ENCODE measurements at regions not wholly inside any gene's neighbourhood (a gene's known extent, or its start where the extent isn't known, plus 50 kb on each side); places are given as distances from the start of the nearest gene placed in this dataset.
"Not testable (repeated sequence)": the region's sequence is repeated elsewhere in the genome, so short reads cannot be mapped to it uniquely, and the experiment has no call there.

- DNase-seq (no peak), ATAC-seq (no peak)
Observed at GRCh38 chr4:131347816-131348215, 1801.3 kb upstream of the PCDH10 start.

DNA sequence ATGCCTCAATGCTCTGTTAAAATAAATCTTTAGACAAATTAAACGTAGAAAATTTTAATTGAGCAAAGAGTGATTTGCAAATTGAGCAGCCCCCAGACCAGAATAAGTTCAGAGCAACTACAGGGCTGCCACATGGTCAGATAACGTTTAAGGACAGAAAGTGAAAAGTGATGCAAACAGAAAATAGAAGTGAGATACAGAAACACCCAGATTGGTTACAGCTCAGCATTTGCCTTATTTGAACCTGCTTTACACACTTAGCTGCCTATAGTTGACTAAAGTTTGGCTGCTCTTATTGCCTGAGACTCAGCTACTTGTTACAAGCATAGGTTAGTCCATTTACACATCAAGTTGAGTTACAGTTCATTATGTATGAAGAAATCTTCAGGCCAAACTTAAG, 1800.8 kb upstream of the PCDH10 start:
- ATAC-seq (no peak), DNase-seq (no peak)

- DNase-seq = not testable (repeated sequence)
Observed at GRCh38 chr4:131352371-131352770, 1796.7 kb upstream of the PCDH10 start.

DNA sequence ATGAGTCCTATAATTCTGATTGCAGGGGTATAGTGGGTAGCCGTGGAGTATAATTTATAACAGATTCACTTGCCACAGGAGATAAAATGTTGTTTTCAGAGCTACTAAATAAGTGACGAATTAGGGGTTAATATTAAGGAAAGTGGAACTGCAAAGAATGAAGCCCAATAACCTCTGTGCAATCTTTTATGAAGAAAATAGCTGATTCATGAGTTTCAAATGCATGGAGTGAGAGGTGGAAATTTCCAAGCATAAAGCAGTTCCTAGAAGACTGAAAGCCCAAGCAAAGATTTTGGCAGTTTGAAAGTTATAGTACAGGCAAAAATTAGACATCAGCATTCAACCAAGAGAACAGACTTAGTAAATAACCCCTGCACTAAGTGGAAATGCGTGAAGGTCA, 1782.4 kb upstream of the PCDH10 start:
- no peak for ATAC-seq
- no peak for DNase-seq

More at GRCh38 chr4:131352371-131352770, 1796.7 kb upstream of the PCDH10 start:
- not testable (repeated sequence) for ATAC-seq

- ATAC-seq = no peak
Observed at GRCh38 chr4:131367441-131367840, 1781.7 kb upstream of the PCDH10 start.

DNA sequence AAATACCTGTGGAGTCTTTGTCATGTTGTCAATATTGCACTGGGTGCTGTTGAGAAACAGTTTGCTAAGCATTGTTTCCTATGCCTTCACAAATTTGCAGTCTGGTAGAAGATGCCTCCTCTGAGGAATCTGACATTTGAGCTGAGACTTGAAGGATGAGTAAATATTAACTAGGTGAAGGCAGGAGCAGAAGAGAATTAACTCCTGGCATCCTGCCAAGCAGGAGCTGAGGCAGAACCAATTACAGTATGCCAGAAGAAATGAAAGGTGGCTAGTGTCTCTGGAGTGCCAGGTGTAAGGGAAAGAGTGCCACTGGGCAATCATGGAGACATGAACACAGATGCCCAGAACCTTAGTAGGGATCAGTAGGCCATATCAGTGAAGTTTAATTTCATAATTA, 1778.2 kb upstream of the PCDH10 start:
- DNase-seq = no peak
- ATAC-seq = no peak

More at GRCh38 chr4:131367441-131367840, 1781.7 kb upstream of the PCDH10 start:
- DNase-seq = no peak

DNA sequence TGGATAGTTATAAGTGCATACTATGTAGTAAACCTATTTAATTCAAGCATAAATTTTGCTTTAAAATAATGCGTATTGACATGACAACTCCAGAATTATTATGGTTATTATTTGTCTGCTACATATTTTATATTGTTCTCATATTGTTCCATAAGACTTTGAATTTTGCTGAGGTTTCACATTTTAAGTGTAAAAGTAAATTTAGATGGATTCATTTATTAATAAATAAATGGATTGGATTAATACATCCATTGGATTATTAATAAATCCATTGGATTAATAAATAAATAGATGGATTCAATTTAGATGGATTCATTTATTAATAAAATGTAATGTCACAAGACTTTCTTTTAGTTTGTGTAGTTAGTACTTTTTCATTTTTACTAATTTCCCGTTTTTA, 1768.0 kb upstream of the PCDH10 start:
- DNase-seq = no peak
- ATAC-seq = no peak

- ATAC-seq (no peak), DNase-seq (no peak)
Observed at GRCh38 chr4:131382839-131383238, 1766.3 kb upstream of the PCDH10 start.

- DNase-seq (no peak), ATAC-seq (no peak)
Observed at GRCh38 chr4:131388277-131388676, 1760.8 kb upstream of the PCDH10 start.

GRCh38 chr4:131408102-131408501, 1741.0 kb upstream of the PCDH10 start:
- ATAC-seq (no peak), DNase-seq (no peak)

GRCh38 chr4:131411393-131411792, 1737.7 kb upstream of the PCDH10 start:
- no peak for ATAC-seq
- DNase-seq = no peak

DNA sequence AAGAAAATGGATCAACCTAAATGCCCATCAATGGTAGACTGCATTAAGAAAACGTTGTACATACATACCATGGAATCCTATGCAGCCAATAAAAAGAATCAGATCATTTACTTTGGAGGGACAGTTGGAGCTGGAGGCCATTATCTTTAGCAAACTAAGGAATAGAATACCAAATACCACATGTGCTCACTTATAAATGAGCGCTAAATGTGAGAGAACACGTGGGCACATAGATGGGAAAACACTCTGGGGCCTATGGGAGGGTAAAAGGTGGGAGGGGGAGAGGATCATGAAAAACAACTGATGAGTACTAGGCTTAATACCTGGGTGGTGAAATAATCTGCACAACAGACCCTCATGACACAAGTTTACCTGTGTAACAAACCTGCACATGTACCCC, 1729.9 kb upstream of the PCDH10 start:
- no peak for DNase-seq
- no peak for ATAC-seq

DNA sequence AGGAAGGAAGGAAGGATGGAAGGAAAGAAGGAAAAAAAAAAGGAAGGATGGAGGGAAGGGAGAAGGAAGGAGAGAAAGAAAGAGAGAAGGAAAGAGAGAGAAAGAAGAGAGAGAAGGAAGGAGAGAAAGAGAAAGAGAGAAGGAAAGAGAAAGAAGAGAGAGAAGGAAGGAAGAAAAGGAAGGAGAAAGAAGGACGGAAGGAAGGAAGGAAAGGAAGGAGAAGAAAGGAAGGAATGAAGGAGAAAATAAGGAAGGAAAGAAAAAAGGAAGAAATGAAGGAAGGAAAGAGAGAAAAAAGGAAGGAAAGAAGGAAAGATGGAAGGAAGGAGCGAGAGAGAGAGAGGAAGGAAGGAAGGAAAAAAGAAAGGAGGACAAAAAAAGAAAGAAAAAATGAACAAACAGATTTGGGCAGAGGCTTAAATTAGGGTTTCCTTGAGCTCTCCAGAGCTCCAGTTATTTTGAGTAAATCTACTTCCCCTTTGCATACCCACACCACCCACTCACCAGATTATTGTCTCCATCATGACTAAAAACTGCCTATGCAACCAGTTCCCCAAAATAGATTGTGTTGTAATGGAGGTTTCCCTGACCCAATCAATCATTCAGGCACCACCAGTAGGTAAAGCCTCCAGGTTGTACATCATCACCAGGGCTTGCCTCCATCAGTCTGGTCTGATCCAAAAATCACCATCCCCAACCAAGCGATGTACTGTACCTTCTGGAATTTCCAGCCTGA, 1722.9 kb upstream of the PCDH10 start:
- DNase-seq (no peak), ATAC-seq (peak; percentile 36)

DNA sequence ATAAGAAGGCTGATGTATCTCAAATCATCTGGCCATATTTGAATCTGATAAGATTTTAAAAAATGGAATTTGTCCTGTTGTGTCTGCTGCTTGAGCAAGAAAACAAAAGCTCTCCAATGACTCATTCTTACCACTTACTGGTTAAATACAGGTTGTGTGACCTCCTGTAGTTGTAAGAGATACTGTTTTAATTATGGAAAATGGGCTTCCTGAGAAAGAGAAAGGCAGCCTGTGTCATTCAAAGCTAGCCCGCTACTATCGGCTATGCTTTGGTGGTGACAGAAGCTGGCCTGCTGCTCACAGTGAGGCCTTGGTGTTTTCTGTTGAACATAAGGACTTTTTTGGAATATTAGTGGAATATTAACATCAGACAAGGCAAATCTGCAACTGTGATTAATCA, 1722.1 kb upstream of the PCDH10 start:
- no peak for DNase-seq
- no peak for ATAC-seq

GRCh38 chr4:131430302-131430701, 1718.8 kb upstream of the PCDH10 start:
- no peak for ATAC-seq
- no peak for DNase-seq

DNA sequence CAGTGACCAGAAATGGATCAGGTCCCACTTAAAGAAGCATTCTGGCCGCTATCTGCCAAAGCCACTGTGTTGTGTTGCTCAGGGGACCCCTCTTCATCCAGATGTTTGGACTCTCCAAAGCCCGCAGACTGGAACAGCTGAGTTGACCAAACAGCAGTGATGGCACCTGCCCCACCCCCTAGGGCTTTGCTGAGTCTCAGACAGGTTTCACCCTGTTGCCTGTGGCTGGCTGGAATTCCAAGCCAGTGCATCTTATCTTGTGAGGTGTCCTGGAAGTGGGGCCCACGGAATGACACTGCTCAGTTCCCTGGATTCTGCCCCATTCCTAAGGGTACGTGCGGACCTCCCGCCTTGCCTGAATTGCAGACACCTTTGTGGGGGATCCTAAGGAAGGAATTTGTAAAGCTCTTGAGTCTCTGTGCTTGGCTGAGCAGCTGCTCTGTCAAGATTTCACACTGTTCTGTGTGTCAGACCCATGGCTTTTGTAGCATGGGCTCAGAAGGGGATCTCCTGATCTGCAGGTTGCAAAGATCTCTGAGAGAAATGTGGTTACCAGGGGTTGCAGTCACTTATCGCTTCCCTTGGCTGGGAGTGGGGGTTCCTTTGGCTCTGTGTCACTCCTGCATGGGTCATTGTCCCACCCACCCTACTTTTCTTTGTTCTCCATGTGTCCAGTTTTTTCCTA, 1707.9 kb upstream of the PCDH10 start:
- DNase-seq (no peak), ATAC-seq (no peak)

DNA sequence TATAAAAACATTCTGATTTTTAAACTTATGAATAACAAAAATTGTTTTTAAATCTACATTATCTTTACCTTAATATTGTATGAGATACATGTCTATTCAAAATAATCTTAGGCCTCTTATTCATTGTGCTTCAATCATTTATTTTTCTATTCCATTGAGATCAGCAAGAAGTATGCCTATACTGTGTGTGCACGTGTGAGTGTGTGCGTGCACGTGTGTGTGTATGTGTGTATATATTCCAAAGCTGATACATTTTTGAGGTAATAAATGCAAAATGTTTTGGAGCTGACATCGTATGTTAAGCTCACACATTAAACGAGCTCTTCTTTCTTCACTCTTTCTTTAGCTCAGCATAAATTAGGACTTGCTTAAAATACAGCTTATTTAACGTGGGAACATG, 1701.2 kb upstream of the PCDH10 start:
- DNase-seq = no peak
- ATAC-seq = no peak

DNA sequence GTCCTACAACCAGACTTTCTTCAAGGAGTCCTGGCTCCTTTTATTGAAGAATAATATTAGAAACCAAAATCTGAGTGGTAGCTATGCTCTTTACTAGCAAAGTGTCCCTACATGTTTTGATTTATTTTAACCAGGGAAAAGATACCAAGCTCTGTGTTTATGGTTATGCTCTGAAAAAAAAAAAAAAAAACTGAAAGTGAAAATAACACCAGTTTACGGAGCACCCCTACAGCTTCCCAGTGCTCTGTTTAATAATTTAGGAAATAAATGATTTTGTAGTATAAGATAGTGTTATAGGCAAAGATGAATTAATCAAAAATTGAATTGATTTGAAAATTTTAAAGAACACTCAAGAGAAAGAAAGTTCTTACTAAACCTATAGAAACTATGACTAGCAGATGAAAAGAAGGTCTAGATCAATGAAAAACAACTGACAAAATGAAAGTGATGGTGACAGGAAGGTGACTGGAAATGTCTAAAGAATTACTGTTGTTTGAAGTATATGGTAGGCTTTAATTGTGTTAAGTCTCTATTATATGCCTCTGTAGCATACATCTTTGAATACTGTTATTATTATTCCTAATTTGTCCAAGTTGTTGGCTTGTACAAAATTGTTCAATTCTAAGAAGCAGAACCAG, 1698.4 kb upstream of the PCDH10 start:
- no peak for ATAC-seq

DNA sequence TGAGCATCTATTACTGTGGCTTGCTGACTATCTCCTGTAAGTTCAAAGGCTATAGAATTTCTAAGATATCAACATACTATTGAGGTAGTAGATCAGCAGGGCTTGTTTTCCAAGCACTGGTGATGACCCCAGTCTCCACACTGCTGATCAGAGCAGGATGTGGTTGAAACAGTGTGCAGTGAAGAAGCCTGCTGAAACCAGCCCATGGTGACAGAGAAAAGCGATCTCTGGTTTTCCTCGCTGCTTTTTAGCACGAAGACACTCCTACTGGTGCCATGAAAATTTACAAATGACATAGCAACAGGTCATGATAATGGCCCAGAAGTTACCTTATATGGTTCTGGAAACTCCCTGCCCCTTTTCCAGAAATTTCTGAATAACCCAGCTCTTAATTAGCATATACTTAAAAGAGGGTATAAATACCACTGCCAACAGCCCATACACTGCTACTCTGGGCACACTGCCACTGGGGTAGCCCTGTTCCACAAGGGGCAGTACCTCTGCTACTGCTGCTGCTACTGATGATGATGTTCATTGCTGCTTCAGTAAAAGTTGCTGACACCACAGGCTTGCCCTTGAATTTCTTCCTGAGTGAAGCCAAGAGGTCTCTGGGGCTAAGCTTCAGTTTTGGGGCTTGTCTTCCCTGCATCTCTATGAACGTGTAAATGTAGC, 1689.5 kb upstream of the PCDH10 start:
- ATAC-seq (no peak), DNase-seq (no peak)

More for the DNA sequence above, 1698.4 kb upstream of the PCDH10 start:
- no peak for DNase-seq

GRCh38 chr4:131470360-131470759, 1678.7 kb upstream of the PCDH10 start:
- DNase-seq (no peak), ATAC-seq (no peak)

- ATAC-seq = no peak
- DNase-seq = no peak
Observed at GRCh38 chr4:131488772-131489171, 1660.3 kb upstream of the PCDH10 start.

GRCh38 chr4:131496211-131496610, 1652.9 kb upstream of the PCDH10 start:
- DNase-seq, ATAC-seq: not testable (repeated sequence)

Measured in stimulated activated naive CD8-positive, alpha-beta T cell treated with anti-CD3 and anti-CD28 coated beads, Interleukin-15, Interleukin-2, amounts not matched to agents 100 U/mL and 50 U/mL, for 24 hours (primary cell).